GM21528 (cell line): ENCODE measurements at regions not wholly inside any gene's neighbourhood (a gene's known extent, or its start where the extent isn't known, plus 50 kb on each side); places are given as distances from the start of the nearest gene placed in this dataset.

ENCODE experiments used
- ATAC-seq: cut with Tn5 transposase; IDR thresholded peaks from one replicate; pipeline ENCODE4 v1.9.1; 2021; ENCODE audit warnings: mild to moderate bottlenecking, moderate library complexity; ENCODE audit not compliant: unreplicated experiment, low FRiP score

DNA sequence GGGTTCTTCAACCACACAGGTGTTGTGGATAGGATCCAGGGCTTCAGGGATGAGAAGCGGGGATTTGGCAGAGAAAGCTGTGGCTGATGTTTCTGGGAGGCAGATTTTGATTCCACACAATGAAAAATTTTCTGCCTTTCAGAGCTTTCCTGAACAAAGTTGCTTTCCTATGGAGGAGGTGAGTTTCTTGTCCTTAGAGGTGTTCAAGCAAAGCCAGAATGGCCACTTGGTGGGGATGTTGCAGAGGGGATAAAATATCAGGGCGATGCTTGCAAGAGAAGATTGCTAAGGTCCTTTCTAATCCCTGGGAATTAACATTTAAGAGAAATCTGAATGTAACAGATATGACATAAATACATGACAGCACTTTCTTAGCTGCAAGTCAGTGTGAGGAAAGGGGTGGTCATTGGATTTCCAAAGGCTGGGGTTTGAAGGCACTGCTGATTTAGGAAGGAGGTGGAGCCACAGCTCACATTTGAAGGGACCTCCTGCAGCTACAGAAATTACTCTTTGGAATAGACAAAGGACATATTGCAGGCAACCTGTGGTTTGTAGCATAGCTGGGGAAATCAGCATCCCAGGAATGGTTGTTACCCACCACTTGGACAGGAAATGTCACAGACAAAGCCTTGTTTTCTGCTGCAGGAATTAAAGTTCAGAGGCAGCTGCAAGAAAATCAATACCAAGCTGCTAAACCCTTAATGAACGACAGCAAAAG is 271.1 kb upstream of the CHD6 start:
- no peak for ATAC-seq

DNA sequence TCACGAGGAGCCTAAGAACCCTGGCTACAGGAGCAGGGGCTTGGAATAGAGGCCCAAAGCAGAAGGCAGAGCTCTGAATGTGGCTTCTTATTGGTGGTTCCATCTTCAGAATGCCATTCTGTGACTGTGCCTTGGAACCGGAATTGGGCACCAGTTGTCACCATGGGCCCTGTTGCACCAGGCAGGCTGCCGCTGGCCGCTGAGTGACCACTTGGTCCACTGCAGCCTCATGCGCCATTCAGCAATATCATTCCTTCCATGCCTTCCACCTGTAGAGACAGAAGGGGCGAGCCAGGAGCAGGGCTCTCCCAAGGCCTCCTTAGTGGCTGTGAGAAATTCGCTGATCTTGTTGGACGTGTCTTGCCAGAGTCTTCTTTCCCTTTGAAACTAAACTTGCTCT is 270.3 kb upstream of the CHD6 start:
- ATAC-seq = no peak

DNA sequence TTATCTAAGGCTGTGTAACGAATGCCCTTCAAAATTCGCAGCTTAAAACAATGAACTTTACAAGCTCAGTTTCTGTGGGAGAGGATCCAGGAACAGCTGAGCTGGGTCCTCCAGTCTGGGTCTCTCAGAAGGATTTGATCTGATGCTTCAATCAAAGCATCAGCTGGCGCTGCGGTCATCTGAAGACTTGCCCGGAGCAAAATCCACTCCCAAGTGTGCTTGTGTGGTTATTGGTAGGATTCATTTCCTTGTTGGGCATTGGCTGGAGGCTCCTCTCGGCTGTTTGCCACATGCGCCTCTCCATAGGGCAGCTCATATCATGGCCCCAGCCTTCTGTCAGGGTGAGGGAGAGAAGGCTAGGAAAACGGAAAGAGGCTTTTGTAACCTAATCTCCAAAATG is 269.3 kb upstream of the CHD6 start:
- no peak for ATAC-seq

DNA sequence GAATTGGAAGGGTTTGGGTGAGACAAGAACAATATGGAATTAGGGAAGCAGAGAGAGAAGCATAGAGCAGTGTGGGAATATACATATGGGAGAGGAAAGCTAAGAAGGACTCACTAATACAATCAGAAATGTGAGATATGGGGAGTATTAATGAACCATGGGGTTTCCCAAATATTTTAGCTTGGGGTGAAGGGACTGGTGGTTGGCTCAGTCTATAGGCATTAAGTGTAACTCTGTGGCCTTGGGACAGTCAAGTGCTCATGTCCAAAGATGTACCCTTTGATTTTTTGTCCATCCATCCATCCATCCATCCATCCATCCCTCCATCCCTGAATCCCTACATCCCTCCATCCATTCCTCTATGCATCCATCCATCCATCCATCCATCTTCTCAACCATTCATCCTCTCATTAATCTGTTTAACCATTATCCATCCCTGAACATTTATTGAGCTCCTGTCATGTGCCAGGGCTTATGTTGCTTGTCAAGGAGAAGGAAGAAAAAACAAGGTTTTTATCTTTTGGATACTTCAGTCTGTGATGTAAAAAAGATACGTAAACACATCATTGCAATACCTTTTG is 263.4 kb upstream of the CHD6 start:
- no peak for ATAC-seq

DNA sequence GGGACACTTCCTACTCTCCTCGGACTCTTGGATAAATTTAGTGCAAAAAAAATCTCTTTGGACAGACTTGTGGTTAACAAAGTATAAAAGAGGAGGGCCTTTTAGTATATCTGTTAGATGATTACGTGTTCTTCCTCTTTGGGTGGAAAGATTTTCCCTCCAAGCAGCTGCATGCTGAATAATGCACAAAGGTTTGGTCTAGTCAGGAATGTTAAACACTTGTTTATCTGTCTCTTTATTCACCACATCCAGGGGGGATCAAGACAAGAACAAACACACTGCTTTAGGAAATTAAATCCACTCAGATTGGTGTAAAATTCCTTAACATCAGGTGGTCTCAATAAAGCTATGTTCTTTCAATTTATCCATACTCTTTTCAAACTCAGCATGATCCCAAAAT is 260.9 kb upstream of the CHD6 start:
- no peak for ATAC-seq

DNA sequence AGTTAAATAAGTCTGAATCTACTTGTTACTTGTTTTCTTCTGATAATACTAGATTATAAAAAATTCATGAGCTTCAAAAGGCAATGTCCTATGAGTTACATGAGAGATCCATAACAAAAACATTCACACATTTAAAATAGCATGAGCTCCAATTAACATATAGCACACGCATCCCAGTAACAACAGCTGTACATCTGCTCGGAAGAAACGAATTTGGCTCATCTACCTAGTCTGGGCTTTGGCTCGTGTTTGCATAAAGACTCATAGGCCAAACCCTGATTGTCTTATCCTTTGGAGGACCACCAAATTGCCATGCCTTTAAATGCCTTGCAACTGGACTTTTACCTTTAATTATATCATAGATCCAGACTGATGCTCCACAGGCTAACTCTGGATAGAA is 259.7 kb upstream of the CHD6 start:
- no peak for ATAC-seq

DNA sequence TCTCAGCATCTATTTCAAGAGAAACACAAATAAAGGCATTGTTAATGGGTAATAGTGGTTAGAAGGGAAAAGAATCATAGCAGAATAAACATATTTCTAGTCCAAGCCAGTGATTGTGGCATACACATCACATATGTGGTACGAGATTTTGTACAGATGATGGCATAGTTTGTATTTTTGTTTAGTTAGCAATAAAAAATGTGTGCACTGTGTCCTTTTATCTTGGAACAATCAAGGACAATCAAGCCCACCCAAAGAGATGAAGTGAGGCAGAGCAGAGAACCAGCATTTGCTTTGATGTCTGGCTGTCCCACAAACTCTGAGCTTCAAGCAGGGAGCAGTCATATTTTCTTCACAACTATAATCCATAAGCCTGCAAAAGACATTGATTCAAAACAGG is 256.5 kb upstream of the CHD6 start:
- ATAC-seq = no peak

DNA sequence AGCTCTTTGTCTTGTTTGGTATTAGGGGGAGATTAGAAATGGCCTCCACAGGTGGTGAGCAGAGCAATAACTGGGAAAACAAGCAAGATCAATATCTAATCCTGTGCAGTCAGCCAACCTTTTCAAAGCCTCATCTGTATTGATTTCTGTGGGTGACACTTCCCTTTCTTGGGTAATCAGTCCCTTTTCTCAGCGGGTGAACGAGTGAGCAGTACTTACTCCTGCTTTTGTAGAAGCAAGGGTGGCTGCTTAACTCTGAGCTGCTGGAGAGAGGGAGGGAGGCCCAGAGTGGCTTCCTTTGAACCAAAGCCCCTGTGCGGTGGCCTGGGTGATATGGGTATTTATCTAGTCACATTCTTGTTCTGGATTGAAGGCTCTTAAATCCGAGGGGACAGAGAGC is 254.8 kb upstream of the CHD6 start:
- ATAC-seq = no peak

DNA sequence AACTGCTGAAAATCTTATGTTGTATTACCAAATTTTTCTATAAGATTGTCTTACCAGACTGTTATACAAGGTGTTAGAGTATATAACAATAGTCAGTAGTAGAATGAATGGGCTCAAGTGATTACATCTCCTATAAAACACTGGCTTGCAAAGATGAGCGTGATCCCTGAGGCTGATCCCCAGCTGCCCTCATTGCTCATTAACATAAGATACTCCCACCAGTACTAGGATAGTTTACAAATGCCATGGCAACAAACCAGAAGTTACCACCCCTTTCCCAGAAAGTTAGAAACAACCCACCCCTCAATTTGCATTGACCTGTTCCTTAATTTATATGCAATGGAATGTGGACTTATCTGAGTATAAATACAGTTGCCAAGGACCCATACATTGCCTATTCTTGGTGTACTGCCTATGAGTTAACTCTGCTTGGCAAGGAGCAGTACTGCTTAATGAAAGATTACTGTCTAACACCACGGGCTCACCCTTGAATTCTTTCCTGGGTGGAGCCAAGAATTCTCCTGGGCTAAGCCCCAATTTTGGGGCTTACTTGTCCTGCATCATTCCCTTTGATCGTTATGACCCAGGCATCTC is 252.8 kb upstream of the CHD6 start:
- no peak for ATAC-seq

DNA sequence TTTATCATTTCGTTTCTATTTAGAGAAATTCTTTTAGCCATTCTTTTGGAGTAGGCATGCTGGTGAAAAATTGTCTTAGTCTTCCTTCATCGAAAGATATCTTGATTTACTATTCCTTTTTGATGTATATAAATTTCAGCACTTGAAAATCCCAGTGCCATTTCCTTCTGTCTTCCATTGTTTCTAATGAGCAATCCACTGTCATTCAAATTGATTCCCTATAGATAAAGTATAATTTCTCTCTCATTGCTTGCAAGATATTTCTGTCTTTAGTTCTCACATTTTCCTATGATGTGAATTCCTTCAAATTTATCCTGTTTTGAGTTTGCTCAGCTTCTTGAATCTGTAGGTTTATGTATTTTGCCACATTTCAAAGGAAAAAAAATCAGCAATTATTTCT is 251.1 kb upstream of the CHD6 start:
- ATAC-seq = no peak

DNA sequence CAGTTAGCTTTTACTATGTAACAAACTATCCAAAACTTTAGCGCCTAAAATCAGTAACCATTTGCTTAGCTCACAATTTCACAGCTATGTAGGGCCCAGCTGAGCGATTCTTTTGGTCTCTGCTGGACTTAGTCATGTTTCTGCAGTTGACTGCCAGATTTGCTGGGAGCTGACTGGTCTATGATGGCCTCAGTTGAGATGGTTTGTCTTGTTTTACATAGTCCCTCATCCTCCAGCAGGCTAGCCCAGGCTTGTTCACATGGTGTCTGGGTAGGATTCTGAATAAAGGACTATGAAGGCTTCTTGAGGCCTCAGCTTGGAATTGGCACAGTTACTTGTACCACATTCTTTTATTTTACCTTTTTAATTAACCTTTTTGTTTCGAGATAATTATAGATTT is 247.8 kb upstream of the CHD6 start:
- ATAC-seq = no peak

DNA sequence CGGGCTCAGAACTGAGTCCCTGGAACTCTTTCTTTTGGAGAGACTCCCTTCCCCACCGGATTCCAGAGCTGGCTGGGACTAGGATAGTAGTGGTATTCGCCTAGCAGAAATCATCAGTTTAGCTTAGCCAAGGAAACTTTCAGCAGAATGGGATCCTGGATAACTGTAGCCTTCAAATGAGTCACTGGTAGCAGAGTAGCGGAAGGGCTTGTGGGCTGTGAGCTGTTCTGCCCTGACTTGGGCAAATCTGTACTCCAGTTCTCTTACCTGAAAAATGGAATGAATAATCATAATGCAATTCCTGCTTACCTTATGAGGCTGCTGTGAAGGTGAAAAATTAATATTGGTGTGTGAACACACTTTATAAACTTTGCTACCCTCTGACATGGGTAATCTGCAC is 244.3 kb upstream of the CHD6 start:
- no peak for ATAC-seq

DNA sequence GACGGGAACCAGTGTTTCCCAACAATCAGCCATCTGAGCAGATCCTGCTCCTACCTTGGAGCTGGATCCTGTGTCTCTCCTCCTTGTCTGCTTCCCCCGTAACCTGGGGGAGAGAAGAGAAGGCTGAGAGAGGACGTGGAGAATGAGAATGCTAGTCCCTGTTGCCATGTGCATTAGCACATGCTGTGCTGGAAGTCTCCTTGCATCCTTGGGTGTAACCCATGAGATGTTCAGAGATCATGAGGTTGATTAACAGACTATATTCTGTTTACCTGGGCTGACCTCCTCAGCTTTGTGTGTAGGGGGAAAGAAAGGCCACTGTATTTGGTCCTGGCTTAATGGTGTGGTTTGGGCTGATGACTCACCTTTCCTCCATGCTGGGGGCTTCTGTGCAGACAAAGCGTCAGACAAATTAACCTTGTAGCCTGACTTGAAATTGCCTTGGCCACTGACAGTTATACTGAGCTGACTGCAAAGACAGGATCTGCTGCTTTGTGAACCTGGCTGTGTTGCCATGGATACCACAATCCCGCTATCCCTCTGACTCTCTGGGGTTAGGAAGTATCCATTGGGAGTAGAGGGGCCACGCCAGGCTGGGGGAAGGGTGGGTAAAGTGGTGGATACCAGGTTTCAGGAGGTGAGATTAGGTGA is 243.7 kb upstream of the CHD6 start:
- no peak for ATAC-seq

DNA sequence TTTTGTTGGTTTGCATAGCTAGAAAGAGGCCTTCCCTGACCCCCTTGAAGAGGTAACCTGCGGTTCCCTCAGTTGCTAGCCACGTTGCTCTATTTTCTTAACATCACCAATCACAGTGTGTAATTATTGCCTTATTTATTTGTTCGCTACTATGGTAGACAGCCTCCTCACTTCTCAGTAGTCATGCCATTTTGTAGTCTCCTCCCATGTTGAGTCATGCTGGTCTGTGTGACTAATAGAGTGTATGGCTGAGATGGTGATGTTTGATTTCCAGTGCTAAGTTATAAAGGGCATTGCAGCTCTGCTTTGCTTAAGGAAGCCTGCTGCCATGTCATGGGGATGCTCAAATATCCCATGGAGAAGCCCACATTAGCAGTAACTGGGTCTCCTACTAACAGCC is 236.6 kb upstream of the CHD6 start:
- ATAC-seq = no peak

DNA sequence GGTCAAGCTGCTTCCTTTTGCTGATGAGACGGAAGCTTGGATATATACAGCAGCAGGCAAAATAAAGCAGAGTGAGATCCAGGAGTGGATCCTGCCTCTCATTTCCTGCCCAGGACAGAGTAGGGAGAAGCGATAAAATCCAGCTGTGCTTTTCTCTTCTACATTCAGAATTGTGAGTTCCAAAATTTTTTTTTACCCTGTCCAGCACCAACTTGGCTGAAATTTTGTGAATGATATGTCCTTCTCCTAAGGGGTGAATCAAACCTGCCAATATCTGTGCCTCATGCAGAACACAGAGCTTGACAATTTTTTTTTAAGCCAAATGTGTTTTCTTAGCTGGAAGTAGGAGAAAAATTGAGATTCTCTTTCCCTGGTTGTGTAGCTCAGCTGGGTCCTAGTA is 235.6 kb upstream of the CHD6 start:
- ATAC-seq = no peak

DNA sequence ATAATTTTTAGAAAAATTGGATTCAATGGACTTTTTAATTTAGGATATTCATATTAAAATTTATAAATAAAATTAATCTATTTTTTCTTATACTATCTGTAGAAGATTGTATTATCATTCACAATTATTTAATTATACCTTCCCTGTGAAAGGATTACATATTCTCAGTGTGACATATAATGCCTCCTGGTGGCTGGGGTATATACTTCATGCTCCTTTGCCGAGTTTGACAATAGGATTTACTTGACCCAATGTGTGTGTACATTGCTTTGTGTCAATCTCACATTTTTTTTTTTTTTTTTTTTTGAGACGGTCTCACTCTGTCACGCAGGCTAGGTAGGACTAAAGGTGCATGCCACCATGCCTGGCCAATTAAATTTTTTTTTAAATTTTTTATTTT is 230.0 kb upstream of the CHD6 start:
- no peak for ATAC-seq

DNA sequence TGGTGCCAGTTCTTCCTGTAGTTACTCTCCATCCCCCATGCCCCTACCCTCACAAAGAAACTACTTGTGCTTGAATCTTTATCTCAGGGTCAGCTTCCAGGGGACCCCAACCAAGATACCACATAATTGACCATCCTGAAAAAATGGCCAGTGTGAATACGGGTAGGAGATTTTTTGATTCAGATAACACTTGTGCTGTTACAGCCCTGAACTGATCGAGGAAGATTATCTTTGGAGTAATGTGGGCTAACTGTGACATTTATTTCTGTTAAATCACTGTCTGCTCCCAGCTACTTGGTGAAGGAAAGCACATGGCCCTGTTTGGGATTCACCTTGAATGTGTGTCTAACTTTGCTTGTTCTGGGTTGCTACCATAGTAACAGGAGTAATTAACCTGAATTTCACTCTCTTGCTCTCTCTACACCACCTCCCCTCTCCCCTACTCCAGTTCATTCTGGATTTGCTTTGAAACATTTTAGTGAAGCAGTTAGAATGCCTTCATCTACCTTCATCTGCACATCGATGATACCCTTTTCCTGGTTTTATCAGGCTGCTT is 219.6 kb upstream of the CHD6 start:
- ATAC-seq = no peak

DNA sequence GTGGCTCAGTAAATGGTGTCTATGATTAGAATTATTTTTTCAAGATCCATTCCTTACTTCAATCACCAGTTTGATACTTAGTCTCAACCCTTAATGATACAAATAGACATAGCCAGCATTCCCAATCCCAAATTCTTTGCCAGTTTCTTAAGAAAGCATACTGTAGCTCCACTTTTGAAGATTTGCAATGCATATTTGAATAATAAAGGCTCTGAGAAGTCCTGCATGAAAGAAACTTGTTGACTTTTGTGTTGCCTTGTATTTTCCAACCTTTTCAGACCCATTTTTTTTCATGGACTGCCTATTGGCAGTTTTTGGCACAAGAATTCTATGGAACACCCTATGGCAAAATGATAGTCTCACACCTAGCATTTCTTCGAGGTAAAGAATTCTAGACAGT is 215.6 kb upstream of the CHD6 start:
- no peak for ATAC-seq

DNA sequence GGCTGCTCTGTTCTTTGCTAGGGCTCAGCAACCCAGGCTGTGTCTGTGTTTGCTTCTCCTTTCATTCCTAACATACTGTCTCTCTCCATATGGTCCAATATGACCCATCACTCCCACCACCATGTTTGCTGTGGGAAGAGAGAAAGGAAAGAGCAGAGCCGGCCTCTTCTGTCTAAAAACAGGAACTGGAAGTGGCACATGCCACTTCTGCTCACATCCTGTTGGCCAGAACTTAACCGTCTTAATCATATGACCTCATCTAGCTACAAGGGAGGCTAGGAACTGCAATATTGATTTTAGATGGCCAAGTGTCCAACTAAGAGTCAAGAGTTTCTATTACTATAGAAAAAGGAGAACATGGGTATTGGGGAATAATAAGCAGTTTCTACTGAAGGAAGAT is 212.5 kb upstream of the CHD6 start:
- no peak for ATAC-seq

DNA sequence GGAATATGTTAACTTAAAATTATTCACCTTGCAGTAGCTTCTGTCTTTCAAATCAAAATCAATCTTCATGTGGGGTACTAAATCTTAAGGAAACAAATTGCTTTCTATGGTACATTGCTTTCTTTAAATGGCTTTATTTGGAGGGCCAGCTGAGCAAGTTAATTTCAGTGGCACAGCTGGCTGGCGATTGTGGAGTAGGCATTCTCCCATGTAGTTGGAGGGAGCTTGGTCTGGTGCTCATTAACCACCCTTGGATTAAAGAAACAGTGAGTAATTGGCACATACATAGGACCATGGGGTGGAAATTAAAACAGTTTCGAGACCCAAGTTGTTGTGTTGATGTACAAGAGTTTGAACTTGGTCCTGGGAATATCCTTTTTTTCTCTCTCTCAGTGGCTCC is 201.3 kb upstream of the CHD6 start:
- no peak for ATAC-seq

DNA sequence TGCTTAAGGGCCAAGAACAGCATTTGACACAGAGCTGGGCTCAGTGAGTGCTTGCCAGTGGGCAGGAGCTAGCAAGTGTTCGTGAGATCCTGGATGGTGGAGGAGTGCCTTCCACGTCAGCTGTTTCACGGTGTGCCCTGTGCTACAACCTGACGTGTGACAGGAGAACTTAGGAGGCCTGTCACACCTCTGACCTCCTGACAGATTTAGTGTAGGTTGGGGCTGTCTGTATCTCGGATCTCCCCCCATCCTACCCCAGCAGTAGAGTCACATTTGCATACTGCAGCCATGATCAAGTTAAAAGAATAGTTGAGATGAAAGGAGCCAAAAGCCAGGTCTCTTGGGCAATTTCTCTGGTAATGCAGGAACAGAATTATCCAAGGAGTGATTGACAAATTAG is 200.8 kb upstream of the CHD6 start:
- no peak for ATAC-seq

DNA sequence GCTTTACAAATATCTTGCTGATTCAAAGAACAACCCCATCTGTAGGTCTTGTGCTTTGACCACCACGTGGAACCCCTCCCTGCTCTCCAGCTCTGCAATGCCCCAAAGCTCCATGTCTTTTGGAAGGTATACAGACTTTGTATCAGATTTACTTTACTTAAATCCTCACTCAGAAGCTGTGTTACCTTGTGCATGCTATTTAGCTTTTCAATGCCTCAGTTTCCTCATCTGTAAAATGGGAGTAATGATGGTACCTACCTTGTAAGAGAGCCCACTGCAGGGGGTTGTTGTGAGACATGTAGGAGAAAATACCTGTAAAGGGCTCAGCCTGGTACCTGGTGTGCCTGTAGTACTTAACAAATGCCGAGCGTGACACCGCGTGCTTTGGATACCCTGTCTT is 200.2 kb upstream of the CHD6 start:
- ATAC-seq = no peak
